ENCODE measurements at regions not wholly inside any gene's neighbourhood (a gene's known extent, or its start where the extent isn't known, plus 50 kb on each side); places are given as distances from the start of the nearest gene placed in this dataset.

- TF ChIP-seq EP300 (IDR thresholded peaks at IDR 0.05) (peak in 1 of 4 donors; percentile 27), POLR2AphosphoS5 (IDR thresholded peaks at IDR 0.05) (peak; percentile 7 to 66)
These were observed 518.1 kb upstream of the JARID2 start for GRCh38 chr6:14727494-14728395.

All from upper lobe of left lung (tissue), 4 donors.